DOHH2 (cell line): ENCODE measurements at regions not wholly inside any gene's neighbourhood (a gene's known extent, or its start where the extent isn't known, plus 50 kb on each side); places are given as distances from the start of the nearest gene placed in this dataset.
"Not testable (repeated sequence)": the region's sequence is repeated elsewhere in the genome, so short reads cannot be mapped to it uniquely, and the experiment has no call there.

ENCODE experiments used
- H3F3A ChIP-seq: fragments of 200-600 bp; sonication (generic), shearing (Covaris generic); 2 replicates; pipeline ENCODE4 v1.6.0; 2016; ENCODE audit warnings: antibody characterized with exemption, mild to moderate bottlenecking; ENCODE audit not compliant: control insufficient read depth, insufficient read depth
- H3K27ac ChIP-seq: fragments of 200-600 bp; sonication (generic); 2 replicates; pipeline ENCODE4 v1.5.1; 2014; ENCODE audit warnings: low read depth, mild to moderate bottlenecking, low read length, moderate library complexity
- H3K27me3 ChIP-seq: fragments of 200-600 bp; sonication (generic); 2 replicates; pipeline ENCODE4 v1.6.1; 2014; ENCODE audit warnings: mild to moderate bottlenecking, low read length, mixed read lengths; ENCODE audit not compliant: control insufficient read depth
- H3K36me3 ChIP-seq: fragments of 200-600 bp; sonication (generic); 2 replicates; pipeline ENCODE4 v1.6.1; 2014; ENCODE audit warnings: mild to moderate bottlenecking, low read length, moderate library complexity, mixed read lengths; ENCODE audit not compliant: control insufficient read depth
- H3K4me1 ChIP-seq: fragments of 200-600 bp; sonication (generic); 2 replicates; pipeline ENCODE4 v1.6.1; 2014; ENCODE audit warnings: mild to moderate bottlenecking, low read length, mixed read lengths; ENCODE audit not compliant: control insufficient read depth
- H3K4me2 ChIP-seq: fragments of 200-600 bp; sonication (generic); 2 replicates; pipeline ENCODE4 v1.6.0; 2014; ENCODE audit warnings: mild to moderate bottlenecking, low read length, moderate library complexity
- H3K4me3 ChIP-seq: fragments of 200-600 bp; sonication (generic); 2 replicates; pipeline ENCODE4 v1.5.1; 2014; ENCODE audit warnings: mild to moderate bottlenecking, low read length, mixed read lengths
- H3K79me2 ChIP-seq: fragments of 200-600 bp; sonication (generic); 2 replicates; pipeline ENCODE4 v1.6.1; 2014; ENCODE audit warnings: mild to moderate bottlenecking, low read length, mixed read lengths; ENCODE audit not compliant: control insufficient read depth
- H3K9me2 ChIP-seq: fragments of 200-600 bp; sonication (generic); replicated peaks from 2 replicates; pipeline ENCODE4 v1.6.1; 2014; ENCODE audit warnings: mild to moderate bottlenecking, low read length, mixed read lengths; ENCODE audit not compliant: control insufficient read depth
- H3K9me3 ChIP-seq: fragments of 200-600 bp; sonication (generic); 2 replicates; pipeline ENCODE4 v1.6.1; 2014; ENCODE audit warnings: antibody characterized with exemption, low read length, mixed read lengths; ENCODE audit not compliant: control insufficient read depth, insufficient read depth
- H4K20me1 ChIP-seq: fragments of 200-600 bp; sonication (generic); 2 replicates; pipeline ENCODE4 v1.6.0; 2014; ENCODE audit warnings: low read depth, mild to moderate bottlenecking, antibody characterized with exemption, low read length, moderate library complexity; ENCODE audit not compliant: control insufficient read depth, insufficient read depth
- EZH2phosphoT487 ChIP-seq: fragments of 200-600 bp; sonication (generic); IDR thresholded peaks from 2 replicates; pipeline ENCODE4 v1.6.1; 2017; ENCODE audit warnings: borderline replicate concordance, mild to moderate bottlenecking, antibody characterized with exemption, low read length, moderate library complexity, mixed read lengths
- TF ChIP-seq, protein P1 (sequence below): fragments of 200-600 bp; sonication (generic); IDR thresholded peaks from one replicate; pipeline ENCODE4 v1.5.1; 2014; ENCODE audit warnings: antibody characterized with exemption, mild to moderate bottlenecking, low read depth, low read length; ENCODE audit not compliant: poor library complexity, severe bottlenecking

DNA sequence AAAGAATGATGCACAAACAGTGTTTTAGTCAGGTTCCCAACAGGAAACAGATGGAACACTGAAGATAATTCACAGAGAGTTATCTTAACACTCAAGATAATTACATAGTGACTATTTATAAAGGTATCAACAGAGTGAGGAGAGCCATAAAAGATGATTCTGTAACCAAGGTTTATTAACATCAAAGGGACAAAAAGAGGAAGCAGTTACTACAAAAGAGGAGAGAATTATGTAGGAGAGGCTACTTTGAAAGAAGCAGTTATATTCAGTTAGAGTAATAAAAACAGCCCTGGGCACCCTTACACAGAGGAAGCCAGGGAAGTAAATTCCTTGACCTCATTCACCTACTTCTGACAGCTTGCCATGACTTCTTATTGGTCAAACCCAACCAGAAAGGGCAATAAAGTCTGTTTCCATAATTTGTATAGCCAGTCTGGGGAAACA is 326.5 kb upstream of the SLC39A10 start:
- peaks cover 7% of the 10 kb centered on the region; the same call in 1 of the 2 replicates for H3K9me3 ChIP-seq
- TF ChIP-seq, protein P1, sequence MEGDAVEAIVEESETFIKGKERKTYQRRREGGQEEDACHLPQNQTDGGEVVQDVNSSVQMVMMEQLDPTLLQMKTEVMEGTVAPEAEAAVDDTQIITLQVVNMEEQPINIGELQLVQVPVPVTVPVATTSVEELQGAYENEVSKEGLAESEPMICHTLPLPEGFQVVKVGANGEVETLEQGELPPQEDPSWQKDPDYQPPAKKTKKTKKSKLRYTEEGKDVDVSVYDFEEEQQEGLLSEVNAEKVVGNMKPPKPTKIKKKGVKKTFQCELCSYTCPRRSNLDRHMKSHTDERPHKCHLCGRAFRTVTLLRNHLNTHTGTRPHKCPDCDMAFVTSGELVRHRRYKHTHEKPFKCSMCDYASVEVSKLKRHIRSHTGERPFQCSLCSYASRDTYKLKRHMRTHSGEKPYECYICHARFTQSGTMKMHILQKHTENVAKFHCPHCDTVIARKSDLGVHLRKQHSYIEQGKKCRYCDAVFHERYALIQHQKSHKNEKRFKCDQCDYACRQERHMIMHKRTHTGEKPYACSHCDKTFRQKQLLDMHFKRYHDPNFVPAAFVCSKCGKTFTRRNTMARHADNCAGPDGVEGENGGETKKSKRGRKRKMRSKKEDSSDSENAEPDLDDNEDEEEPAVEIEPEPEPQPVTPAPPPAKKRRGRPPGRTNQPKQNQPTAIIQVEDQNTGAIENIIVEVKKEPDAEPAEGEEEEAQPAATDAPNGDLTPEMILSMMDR = no peak
- no peak for TF ChIP-seq EZH2phosphoT487
- H3K36me3 ChIP-seq = no peaks in the 10 kb centered on the region
- peak overlapping the region; percentile 58 for H3K4me2 ChIP-seq
- no peaks in the 10 kb centered on the region for H3K9me2 ChIP-seq
- H3K4me3 ChIP-seq = peak overlapping the region; percentile 46
- H3K27ac ChIP-seq = peak overlapping the region; percentile 77
- peaks cover 57% of the 10 kb centered on the region for H3K4me1 ChIP-seq
- no peaks in the 10 kb centered on the region for H3K79me2 ChIP-seq
- no peaks in the 10 kb centered on the region for H4K20me1 ChIP-seq
- H3K27me3 ChIP-seq = no peaks in the 10 kb centered on the region
- peaks cover 9% of the 10 kb centered on the region for H3F3A ChIP-seq

DNA sequence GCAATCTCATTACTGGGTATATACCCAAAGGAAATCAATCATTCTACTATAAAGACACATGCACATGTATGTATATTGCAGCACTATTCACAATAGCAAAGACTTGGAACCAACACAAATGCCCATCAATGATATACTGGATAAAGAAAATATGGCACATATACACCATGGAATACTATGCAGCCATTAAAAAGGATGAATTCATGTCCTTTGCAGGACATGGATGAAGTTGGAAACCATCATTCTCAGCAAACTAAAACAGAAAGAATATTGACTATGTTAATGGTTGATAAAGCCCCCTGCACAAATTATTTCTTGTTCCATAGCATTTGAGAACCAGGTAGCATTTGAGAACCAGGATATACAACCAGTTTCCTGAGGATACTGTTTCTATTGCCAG is 327.2 kb upstream of the SLC39A10 start:
- not testable (repeated sequence) for H3K36me3 ChIP-seq, H3K9me2 ChIP-seq, H3F3A ChIP-seq, H4K20me1 ChIP-seq, H3K9me3 ChIP-seq, H3K79me2 ChIP-seq, H3K27me3 ChIP-seq
- H3K4me1 ChIP-seq = peaks cover 55% of the 10 kb centered on the region
- H3K4me2 ChIP-seq = peak overlapping the region; percentile 58
- H3K27ac ChIP-seq = peak overlapping the region; percentile 77
- H3K4me3 ChIP-seq = peak overlapping the region; percentile 2; the same call in 1 of the 2 replicates

DNA sequence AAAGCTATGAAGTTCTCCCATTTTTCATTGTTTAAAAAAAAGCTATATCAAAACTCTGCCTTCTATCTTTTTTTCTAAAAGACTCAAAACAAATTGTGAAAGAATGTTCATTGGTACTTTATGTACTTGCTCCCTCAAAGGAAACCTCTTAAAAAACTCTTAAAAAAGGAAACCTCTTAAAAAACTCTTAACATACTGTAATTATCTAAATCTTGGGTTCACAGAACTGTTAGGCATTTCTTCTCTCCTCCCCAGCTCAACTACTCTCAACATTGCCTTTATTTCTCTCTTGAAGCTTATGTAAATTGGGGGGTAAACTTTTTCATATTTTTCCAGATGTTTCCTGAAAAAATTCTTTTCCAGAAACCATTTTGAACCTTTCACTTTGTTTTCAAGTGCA is 330.5 kb upstream of the SLC39A10 start:
- TF ChIP-seq, protein P1 = no peak
- no peak for TF ChIP-seq EZH2phosphoT487
- H3K27ac ChIP-seq = no peak overlapping the region
- no peak overlapping the region for H3K4me2 ChIP-seq
- peaks cover 6% of the 10 kb centered on the region for H3F3A ChIP-seq
- no peaks in the 10 kb centered on the region for H4K20me1 ChIP-seq
- no peak overlapping the region for H3K4me3 ChIP-seq
- no peaks in the 10 kb centered on the region for H3K27me3 ChIP-seq
- no peaks in the 10 kb centered on the region for H3K36me3 ChIP-seq
- H3K9me2 ChIP-seq = no peaks in the 10 kb centered on the region
- no peaks in the 10 kb centered on the region for H3K79me2 ChIP-seq
- peaks cover 24% of the 10 kb centered on the region for H3K4me1 ChIP-seq
- no peaks in the 10 kb centered on the region for H3K9me3 ChIP-seq

DNA sequence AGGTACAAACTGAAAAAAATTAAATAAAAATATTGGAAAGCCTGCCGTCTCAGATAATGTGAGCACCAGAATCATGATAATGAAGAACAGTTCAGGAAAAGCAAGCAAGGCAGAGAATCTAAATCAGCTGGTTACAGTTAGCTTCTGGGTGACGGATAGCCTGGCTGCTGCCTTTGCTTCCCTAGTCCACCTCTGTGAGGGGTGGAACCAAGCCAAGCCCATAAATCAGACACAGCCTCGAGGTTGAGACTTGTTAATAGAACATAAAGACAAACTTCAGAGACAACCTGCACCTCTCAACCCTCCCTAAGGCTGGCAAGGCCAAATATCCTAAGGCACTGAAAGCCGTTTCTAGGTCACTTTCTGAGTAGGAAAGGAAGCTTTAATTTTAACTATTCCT is 334.7 kb upstream of the SLC39A10 start:
- H3K79me2 ChIP-seq = no peaks in the 10 kb centered on the region
- H3K9me3 ChIP-seq = no peaks in the 10 kb centered on the region
- no peaks in the 10 kb centered on the region for H4K20me1 ChIP-seq
- no peak overlapping the region for H3K4me2 ChIP-seq
- H3K27ac ChIP-seq = no peak overlapping the region
- no peaks in the 10 kb centered on the region for H3K9me2 ChIP-seq
- no peaks in the 10 kb centered on the region for H3F3A ChIP-seq
- H3K27me3 ChIP-seq = no peaks in the 10 kb centered on the region
- TF ChIP-seq, protein P1 = no peak
- TF ChIP-seq EZH2phosphoT487 = no peak
- H3K4me3 ChIP-seq = no peak overlapping the region
- H3K36me3 ChIP-seq = no peaks in the 10 kb centered on the region
- H3K4me1 ChIP-seq = peaks cover 13% of the 10 kb centered on the region
